Stimulated activated CD8-positive, alpha-beta memory T cell treated with anti-CD3 and anti-CD28 coated beads, Interleukin-4, amount 100 ng/mL, for 24 hours (primary cell): ENCODE measurements at regions not wholly inside any gene's neighbourhood (a gene's known extent, or its start where the extent isn't known, plus 50 kb on each side); places are given as distances from the start of the nearest gene placed in this dataset.

ENCODE experiments used
- DNase-seq: peaks from one replicate; pipeline ENCODE4 v3.0.0-alpha.2; 2020; ENCODE audit warnings: low read depth

GRCh38 chr6:44662461-44663121 is 275.1 kb downstream of the CDC5L start:
- DNase-seq = no peak

- no peak for DNase-seq
Observed at GRCh38 chr6:44663860-44664634, 276.5 kb downstream of the CDC5L start.

DNA sequence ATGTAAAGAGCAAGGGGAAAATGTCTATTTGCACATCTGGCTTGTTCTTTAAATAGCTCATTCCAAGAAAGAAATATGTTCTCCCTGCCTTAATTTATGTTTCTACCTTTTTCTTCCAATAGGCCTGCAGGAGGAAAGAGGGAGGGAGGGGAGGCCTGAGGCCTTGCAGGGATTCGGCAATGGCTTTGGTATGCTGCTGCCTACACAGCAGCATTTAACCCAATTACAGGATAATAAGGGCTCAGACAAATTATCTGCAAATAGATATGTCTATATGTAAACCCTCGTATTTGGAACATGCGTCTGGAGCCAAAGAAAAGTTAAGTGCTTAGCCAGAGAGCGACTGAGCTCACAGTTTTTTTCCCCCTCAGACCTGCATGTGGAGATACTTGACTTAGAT is 277.2 kb downstream of the CDC5L start:
- DNase-seq = no peak

DNA sequence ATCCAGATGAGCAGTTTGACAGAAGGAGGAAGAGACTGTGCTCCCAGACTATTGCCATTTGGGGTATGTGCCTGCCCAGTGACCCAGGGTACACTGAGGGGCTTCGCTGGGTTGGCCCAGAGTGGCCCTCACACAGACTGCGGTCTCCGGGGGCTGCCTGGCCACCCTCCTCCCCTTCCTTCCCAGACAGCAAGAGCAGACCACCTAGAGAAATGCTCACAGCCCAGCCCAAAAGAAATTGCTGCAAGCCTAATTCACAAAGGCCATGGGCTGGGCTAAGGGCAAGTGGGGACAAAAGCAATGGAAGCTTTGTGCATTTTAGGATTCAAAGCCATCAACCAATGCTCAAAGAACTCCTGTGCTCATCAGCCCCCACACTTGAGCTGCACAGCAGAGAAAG is 277.6 kb downstream of the CDC5L start:
- DNase-seq = no peak

- no peak for DNase-seq
Observed at GRCh38 chr6:44665683-44666082, 278.2 kb downstream of the CDC5L start.

- DNase-seq = no peak
Observed at GRCh38 chr6:44666324-44666723, 278.8 kb downstream of the CDC5L start.

GRCh38 chr6:44667226-44667625 is 279.7 kb downstream of the CDC5L start:
- DNase-seq = no peak

DNA sequence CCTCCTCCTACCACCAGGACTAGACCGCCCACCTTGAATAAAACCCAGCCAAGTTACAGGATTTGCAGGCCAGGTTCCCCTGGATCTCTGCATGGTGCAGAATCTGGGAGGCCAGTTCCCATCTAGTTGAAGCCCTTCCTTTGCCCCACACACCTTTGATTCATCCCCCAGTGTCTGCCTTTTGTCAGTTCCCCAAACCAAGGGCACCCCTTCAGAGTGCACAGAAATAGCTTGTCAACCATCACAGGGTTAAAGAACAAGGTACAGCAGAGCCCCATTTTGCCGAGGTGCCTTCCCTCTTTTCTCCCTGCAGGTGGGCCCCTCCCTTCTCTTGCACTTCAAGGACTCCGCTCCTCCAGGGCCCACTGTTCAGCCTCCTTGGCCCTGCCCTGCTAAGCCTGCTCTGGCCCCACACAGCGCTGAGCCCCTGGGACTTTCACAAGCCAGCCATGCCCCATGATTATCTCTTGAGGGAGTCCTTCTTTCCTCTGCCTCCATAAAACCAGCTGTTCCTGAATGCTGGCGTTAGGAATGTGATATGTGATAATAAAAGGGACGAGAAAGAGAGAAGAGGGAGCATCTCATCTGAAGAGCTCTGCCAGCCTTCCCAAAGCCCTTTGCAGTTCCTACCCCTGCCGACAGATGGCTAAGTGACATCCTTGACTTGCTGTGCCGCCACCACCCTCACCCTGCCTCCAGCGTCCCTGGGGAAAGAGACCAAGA is 280.3 kb downstream of the CDC5L start:
- DNase-seq = peak; percentile 10

- DNase-seq = no peak
Observed at GRCh38 chr6:44668391-44668930, 281.0 kb downstream of the CDC5L start.

DNA sequence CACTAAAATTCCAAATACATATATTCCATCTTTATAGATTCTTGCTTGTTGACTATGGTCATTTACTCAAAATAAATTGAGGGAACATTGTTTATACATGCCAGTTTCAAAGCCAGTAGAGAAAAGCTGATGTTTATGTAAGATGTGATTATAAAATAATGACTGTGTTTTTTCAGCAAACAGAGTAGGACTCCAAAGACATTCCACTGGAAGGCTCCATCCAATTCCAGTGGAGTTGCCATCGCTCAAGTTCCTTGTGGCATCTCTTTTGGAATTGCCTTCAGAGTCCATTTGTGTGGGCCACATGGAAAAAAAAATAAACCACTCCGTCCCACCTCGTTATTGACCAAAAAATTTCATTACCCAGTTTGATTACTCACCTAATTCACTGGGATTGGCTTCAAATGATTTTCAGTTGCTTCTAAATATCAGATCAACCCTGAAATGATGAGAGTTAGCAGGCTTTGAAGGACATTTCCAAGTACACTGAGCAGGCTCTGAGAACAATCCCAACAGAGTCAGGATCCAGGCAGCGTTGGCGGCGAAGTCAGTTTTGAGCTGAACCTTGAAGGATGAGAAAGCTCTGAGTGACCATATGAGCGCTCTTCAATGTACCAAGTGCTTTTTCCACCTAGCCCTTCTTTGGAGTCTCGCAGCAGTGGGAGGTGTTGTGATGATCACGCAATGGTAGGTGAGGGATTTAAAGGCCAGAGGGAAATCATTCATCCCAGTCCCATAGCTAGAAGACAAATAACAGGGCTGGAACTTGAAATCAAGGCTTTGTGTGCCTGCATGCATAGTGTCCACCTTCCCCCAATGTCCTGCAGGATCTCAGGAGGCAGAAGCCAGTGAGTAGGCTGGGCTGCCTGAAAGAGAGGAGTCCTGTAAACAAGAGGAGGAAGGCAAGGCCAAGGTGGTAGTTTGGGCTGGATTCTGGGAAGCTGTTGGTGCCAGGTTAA is 281.7 kb downstream of the CDC5L start:
- no peak for DNase-seq

DNA sequence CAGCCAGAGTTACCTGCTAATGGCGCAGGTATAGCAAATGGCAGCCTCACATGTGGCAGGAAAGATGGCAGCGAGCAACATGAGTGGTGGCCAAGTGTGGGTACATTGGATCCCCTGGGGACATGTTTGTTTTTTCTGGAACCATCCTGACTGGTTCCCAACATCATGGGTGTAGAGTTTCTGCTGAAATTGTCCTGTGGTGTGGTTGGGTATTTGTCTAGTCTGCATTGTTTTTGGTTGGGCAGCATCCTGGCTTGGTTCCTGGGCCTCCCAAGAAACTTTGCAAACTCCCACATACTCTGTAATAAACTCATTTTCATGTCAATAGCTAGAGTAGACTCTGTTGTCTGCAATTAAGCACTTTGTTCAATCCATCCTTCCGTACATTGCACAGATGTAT is 282.6 kb downstream of the CDC5L start:
- no peak for DNase-seq

DNA sequence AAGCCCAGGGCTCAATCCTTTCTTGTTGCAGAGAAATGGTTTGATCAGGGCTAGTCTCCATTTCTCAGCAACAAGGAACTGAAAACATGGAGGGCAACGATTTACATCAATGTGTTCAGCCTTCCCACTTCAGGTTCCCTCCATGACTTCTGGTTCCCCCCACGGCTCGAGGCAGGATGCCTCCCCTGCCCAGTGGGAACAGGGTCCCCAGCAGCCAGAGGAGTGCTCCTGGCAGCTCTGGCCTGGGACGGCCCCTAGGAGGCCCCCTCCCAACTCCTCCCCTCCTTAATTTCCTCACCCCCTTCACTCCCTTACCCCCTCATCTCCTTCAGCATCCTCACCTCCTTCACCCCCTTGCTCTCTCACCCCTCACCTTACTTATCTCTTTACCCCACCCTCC is 283.8 kb downstream of the CDC5L start:
- DNase-seq = no peak

GRCh38 chr6:44672086-44672485 is 284.6 kb downstream of the CDC5L start:
- DNase-seq = no peak

DNA sequence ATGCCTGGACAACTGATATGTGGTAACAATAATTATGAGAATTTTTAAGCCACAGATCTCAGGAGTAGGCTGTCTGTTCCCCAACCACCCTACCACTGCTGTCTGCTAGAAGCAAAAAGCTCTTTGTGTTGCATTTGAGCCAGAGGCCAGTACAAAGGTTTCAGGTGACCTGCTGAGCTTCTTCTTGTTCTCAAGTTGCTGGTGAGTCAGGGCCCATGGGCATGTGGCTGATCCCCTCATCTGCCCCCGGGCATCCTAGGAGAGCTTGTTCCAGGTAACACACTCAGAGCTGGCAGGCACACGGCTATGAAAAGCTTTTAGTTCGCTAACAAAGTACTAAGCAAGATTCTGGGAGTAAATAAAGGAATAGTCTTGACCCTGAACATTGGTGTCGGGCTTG is 285.3 kb downstream of the CDC5L start:
- no peak for DNase-seq

DNA sequence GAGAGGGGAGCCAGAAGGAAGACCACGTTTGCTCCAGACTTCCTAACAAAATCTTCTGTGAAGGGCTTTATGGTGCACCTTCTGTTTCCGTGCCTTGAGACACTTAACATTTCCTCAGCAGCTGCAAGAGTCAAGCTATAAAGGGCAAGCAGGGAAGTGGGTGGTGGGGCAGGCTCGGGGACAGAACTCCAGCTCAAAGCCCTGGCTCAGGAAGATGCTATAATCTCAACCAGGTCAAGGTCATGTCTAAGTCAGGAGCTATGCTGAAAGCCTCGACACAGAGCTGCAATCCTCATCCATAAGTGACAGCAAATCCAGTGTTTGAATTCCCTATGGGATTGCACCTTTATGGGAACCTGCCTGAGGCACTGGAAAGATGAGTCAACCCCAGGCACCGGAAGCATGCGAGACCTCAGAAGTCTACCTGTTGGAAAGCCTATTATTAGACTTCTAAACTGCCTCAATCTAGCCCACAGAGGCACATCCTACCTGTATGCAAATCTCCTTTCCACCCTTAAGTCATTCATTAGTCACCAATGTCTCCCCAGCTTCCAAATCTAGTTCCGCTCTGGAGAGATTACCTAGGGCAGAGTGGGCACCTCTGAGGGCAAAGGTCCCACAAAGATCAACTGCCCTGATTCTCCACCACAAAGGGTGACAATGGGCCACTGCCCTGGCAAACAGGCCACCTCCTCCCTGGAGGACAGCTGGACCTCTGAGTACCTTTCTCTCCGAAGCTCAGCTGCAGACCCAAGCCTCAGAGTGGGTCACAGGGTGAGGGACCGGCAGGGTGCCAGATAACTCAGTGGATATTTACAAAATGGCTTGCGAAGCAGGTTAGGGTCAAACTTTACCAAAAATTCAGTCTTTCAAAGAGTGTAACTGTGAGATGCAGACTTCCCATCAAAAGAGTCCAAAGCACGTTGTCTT is 287.0 kb downstream of the CDC5L start:
- no peak for DNase-seq

DNA sequence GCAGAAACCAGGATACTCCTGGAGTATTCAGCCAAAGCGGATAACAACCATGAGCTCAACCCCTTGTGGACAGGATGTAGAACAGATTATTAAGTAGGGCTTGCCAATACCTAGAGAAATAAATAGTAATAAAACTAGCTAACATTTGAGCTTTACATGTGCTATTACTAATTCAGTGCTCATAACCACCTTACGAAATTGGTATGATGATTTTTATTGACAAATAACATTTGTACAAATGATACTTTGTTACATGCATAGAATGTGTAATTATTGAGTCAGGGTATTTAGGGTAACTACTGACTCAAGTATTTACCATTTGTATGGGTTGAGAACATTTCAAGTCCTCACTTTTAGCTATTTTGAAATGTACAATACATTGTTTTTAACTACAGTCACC is 287.9 kb downstream of the CDC5L start:
- DNase-seq = no peak

GRCh38 chr6:44676246-44676790 is 288.8 kb downstream of the CDC5L start:
- no peak for DNase-seq

- DNase-seq = no peak
Observed at GRCh38 chr6:44676826-44677433, 289.4 kb downstream of the CDC5L start.

DNA sequence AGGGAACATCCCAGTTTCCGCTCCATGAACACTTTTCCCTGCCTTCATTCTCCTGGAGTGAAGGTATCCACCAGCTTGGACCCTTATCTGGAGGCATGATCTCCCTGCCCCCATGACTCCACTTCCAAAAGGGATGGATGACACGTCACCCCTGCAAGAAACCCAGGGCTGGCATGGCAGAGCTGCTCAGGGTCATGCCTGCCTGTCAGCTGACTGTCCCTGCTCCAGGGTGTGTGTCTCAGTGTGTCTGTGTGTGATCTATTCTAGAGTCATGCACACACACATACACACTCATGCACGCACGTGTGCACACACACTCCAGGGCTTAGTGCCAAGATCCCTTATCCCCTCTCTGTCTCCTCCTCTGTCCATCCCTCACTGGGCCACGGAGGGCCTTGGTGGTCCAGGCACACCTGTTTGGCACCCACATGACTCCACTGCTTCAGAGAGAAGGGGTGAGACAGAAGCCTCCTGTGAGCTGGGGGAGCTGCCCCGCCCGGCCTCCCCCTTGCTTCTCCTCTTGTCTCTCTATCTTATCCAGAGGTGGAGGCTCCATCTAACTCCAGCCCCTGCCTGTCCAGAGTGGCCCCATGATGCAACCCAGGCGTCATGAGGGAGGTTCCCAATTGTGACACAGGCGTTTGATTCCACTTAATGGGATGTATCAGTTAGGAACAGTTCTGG is 290.9 kb downstream of the CDC5L start:
- DNase-seq = no peak
